HEK293T (cell line): ENCODE measurements at regions not wholly inside any gene's neighbourhood (a gene's known extent, or its start where the extent isn't known, plus 50 kb on each side); places are given as distances from the start of the nearest gene placed in this dataset.

Source experiments
- CTCF ChIA-PET: fragments of 350-600 bp; formaldehyde crosslinking; extraction: SDS; loops from one replicate; lab custom pipeline; 2021; ENCODE audit warnings: antibody characterized with exemption, inconsistent platforms; lab: Yijun Ruan, JAX
- POLR2A ChIA-PET: fragments of 350-600 bp; formaldehyde crosslinking; extraction: SDS; loops from one replicate; lab custom pipeline; 2020; ENCODE audit warnings: antibody characterized with exemption, inconsistent platforms; lab: Yijun Ruan, JAX
- DNase-seq: peaks from one replicate; pipeline ENCODE4 v3.0.0; 2012; ENCODE audit warnings: mixed read lengths; ENCODE audit errors: extremely low spot score
- ARNT ChIP-seq: fragments of 450-650 bp; IDR thresholded peaks from 2 replicates; pipeline ENCODE4 v1.6.1; 2017; ENCODE audit warnings: mild to moderate bottlenecking
- BHLHE40 ChIP-seq: fragments of 450-650 bp; IDR thresholded peaks from 2 replicates; pipeline ENCODE4 v1.6.1; 2016; ENCODE audit warnings: mild to moderate bottlenecking, moderate library complexity, borderline replicate concordance
- CTBP1 ChIP-seq: fragments of 450-650 bp; IDR thresholded peaks from 2 replicates; pipeline ENCODE4 v1.6.1; 2016; ENCODE audit warnings: borderline replicate concordance
- ELF4 ChIP-seq: fragments of 450-650 bp; IDR thresholded peaks from 2 replicates; pipeline ENCODE4 v1.6.1; 2017; ENCODE audit warnings: antibody characterized with exemption
- FOXA1 ChIP-seq: fragments of 450-650 bp; IDR thresholded peaks from 2 replicates; pipeline ENCODE4 v1.6.1; 2016; ENCODE audit warnings: mild to moderate bottlenecking
- FOXK2 ChIP-seq: fragments of 450-650 bp; IDR thresholded peaks from 2 replicates; pipeline ENCODE4 v1.6.1; 2016; ENCODE audit warnings: mild to moderate bottlenecking
- FOXM1 ChIP-seq: fragments of 450-650 bp; IDR thresholded peaks from 2 replicates; pipeline ENCODE4 v1.6.1; 2017; ENCODE audit warnings: mild to moderate bottlenecking, borderline replicate concordance
- HDGF ChIP-seq: fragments of 450-650 bp; IDR thresholded peaks from 2 replicates; pipeline ENCODE4 v1.6.1; 2017; ENCODE audit warnings: antibody characterized with exemption, borderline replicate concordance
- L3MBTL2 ChIP-seq: fragments of 450-650 bp; conservative IDR thresholded peaks from 2 replicates; pipeline ENCODE4 v1.6.1; 2016; ENCODE audit warnings: mild to moderate bottlenecking
- LEF1 ChIP-seq: fragments of 450-650 bp; IDR thresholded peaks from 2 replicates; pipeline ENCODE4 v1.6.1; 2017; ENCODE audit warnings: mild to moderate bottlenecking, borderline replicate concordance
- NFRKB ChIP-seq: fragments of 450-650 bp; IDR thresholded peaks from 2 replicates; pipeline ENCODE4 v1.6.1; 2016; ENCODE audit warnings: mild to moderate bottlenecking, moderate library complexity
- SP1 ChIP-seq: fragments of 450-650 bp; IDR thresholded peaks from 2 replicates; pipeline ENCODE4 v1.6.1; 2017
- SUZ12 ChIP-seq: fragments of 450-650 bp; IDR thresholded peaks from 2 replicates; pipeline ENCODE4 v1.6.1; 2016; ENCODE audit warnings: mild to moderate bottlenecking
- TARDBP ChIP-seq: fragments of 450-650 bp; IDR thresholded peaks from 2 replicates; pipeline ENCODE4 v1.6.1; 2016
- ZNF384 ChIP-seq: fragments of 450-650 bp; IDR thresholded peaks from 2 replicates; pipeline ENCODE4 v1.6.1; 2016
- TF ChIP-seq, protein P1 (sequence below): fragments of 450-650 bp; IDR thresholded peaks from 2 replicates; pipeline ENCODE4 v1.6.1; 2016

DNA sequence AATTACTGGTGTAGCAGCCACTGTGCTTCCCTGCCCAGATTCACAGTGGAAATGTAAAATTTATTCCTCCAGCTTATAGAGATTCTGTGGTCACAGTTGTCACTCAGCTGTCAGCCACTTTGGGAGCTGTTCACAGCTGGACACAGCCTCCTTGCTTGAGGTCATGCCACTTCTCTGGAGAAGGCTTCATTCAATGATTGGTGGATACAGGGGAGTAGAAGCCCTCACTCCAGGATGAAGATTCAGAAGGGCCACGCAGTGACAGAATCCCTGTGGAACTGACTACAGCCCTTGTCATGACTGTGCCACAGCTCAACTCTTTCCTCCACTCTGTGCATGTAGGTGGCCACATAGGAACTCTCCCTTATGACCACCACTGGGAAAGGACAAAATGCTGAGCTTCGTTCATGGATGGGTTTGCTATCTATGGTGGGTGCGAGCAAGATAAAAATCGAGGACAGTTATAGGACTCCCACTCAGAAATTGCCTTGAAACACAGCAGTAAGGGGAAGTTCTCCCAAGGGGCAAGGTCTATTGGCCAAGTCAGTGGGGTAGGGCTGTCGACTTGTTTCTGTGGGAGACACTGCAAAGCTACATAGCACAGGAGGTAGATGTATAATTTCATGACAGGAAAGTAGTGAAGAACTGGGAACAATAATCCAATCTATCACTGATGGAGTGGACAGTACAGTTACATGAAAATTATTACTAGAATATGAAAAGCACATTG lies 98.7 kb downstream of the CCNA1 start:
- ChIA-PET POLR2A (no interaction called here), CTCF (interaction anchor here (0.6 kb wide), 1 partner anchor 12 kb away, joined by 3 read pairs; no protein-coding TSS in a partner anchor)
- no peak for DNase-seq
- TF ChIP-seq FOXK2: no peak
- TF ChIP-seq CTBP1: no peak
- TF ChIP-seq BHLHE40: no peak
- TF ChIP-seq LEF1: no peak
- TF ChIP-seq ZNF384: no peak
- no peak for TF ChIP-seq FOXA1
- no peak for TF ChIP-seq SUZ12
- TF ChIP-seq L3MBTL2: no peak
- no peak for TF ChIP-seq ELF4
- TF ChIP-seq ARNT: no peak
- no peak for TF ChIP-seq FOXM1
- TF ChIP-seq, protein P1, sequence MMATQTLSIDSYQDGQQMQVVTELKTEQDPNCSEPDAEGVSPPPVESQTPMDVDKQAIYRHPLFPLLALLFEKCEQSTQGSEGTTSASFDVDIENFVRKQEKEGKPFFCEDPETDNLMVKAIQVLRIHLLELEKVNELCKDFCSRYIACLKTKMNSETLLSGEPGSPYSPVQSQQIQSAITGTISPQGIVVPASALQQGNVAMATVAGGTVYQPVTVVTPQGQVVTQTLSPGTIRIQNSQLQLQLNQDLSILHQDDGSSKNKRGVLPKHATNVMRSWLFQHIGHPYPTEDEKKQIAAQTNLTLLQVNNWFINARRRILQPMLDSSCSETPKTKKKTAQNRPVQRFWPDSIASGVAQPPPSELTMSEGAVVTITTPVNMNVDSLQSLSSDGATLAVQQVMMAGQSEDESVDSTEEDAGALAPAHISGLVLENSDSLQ: no peak
- TF ChIP-seq NFRKB: no peak

DNA sequence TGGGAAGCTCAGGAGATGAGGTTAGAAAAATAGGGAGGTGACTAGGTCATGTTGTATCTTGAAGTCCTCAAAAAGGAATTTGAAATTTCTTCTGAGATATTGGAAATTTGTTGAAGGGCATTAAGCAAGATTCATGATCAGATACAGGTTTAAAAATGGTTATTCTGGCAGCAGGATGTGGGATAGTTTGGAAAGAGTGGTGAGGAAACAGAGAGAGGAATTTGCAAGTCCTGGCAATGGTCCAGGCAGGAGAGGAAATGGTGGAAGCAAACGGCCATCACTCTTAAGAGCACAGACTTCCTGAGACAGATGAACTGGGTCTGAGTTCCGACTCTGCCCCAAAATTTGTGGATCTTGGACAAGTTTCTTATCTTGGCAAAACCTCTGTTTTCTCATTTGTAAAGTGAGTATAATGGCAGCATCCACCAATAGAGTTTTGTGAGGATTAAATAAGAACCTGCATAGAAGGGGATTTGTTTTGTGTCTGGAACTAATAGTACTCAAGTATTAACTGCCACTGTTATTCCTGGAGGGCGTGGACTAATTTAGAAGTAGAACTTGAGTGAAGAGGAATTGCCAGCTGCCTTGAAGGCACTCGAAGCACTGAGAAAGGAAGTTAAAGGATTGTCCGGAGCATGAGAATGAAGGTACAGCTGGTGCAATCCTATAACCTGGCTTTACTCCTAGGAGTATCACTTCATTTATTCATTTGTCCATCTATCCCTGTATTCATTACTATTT lies 99.6 kb downstream of the CCNA1 start:
- TF ChIP-seq CTBP1: no peak
- TF ChIP-seq, protein P1: no peak
- no peak for DNase-seq
- ChIA-PET CTCF (no interaction called here), POLR2A (no interaction called here)

GRCh38 chr13:36533806-36534205 lies 101.5 kb downstream of the CCNA1 start:
- DNase-seq: no peak
- ChIA-PET CTCF (no interaction called here), POLR2A (no interaction called here)
- TF ChIP-seq BHLHE40: no peak
- no peak for TF ChIP-seq FOXK2
- no peak for TF ChIP-seq LEF1
- TF ChIP-seq ELF4: no peak
- TF ChIP-seq SUZ12: no peak
- TF ChIP-seq, protein P1: no peak
- no peak for TF ChIP-seq SP1
- no peak for TF ChIP-seq ZNF384
- no peak for TF ChIP-seq L3MBTL2
- TF ChIP-seq CTBP1: no peak
- no peak for TF ChIP-seq NFRKB
- TF ChIP-seq ARNT: no peak
- TF ChIP-seq FOXA1: no peak
- TF ChIP-seq TARDBP: no peak
- TF ChIP-seq FOXM1: no peak

- ChIA-PET POLR2A (no interaction called here), CTCF (interaction anchor here (0.6 kb wide), 1 partner anchor 497 kb away, joined by 4 read pairs; no protein-coding TSS in a partner anchor)
- TF ChIP-seq FOXK2 (no peak), SUZ12 (no peak), FOXA1 (no peak), L3MBTL2 (no peak), NFRKB (no peak), FOXM1 (no peak), HDGF (no peak)
- no peak for DNase-seq
Measured at GRCh38 chr13:36536546-36536945, 104.3 kb downstream of the CCNA1 start.

GRCh38 chr13:36543671-36544070 lies 111.4 kb downstream of the CCNA1 start:
- TF ChIP-seq HDGF: no peak
- TF ChIP-seq SP1: no peak
- TF ChIP-seq FOXA1: no peak
- no peak for TF ChIP-seq FOXK2
- no peak for TF ChIP-seq ZNF384
- ChIA-PET POLR2A (no interaction called here), CTCF (interaction anchor here (1.4 kb wide), 1 partner anchor 13 kb away, joined by 3 read pairs; no protein-coding TSS in a partner anchor)
- DNase-seq: no peak

DNA sequence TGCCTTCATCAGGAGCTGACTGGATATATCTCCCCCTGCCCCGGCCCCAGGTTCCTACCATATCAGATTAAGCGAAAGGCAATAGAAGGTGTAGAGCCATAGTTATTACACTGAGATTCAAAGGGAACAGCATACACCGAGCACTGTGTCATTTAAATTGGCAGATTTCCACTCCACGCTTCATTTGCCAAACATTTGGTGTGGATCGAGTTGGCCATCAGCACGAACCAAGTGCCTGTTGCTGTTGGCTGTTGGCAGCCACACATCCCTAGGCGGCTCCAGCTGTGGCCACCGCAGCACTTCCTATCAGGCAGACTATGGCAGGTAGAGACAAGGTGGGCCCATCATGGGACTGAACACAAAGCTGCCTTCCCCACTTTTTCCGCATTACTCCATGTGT lies 115.8 kb downstream of the CCNA1 start:
- ChIA-PET CTCF (no interaction called here), POLR2A (no interaction called here)
- TF ChIP-seq L3MBTL2 (no peak), NFRKB (no peak), FOXA1 (no peak), LEF1 (no peak), SUZ12 (no peak), ARNT (no peak), FOXK2 (no peak), CTBP1 (no peak), FOXM1 (no peak), SP1 (no peak)
- TF ChIP-seq, protein P1: no peak
- no peak for DNase-seq
